ENCODE measurements at regions not wholly inside any gene's neighbourhood (a gene's known extent, or its start where the extent isn't known, plus 50 kb on each side); places are given as distances from the start of the nearest gene placed in this dataset.

GRCh38 chr16:86951831-86952598, 365.2 kb downstream of the C16orf95 start:
- no peak for TF ChIP-seq RAD21 (IDR thresholded peaks at IDR 0.05; ENCODE audit: insufficient read depth, low read depth, low read length)
- TF ChIP-seq ESRRA (IDR thresholded peaks at IDR 0.05; ENCODE audit: low read length): no peak
- no peak for TF ChIP-seq SKIL (IDR thresholded peaks at IDR 0.05; ENCODE audit: low read depth, poor library complexity, severe bottlenecking)
- no peak for TF ChIP-seq REST (IDR thresholded peaks at IDR 0.05; ENCODE audit: low read depth, low read length)
- TF ChIP-seq GABPA (IDR thresholded peaks at IDR 0.05; ENCODE audit: low read depth): no peak
